ENCODE measurements at regions not wholly inside any gene's neighbourhood (a gene's known extent, or its start where the extent isn't known, plus 50 kb on each side); places are given as distances from the start of the nearest gene placed in this dataset.
"Not testable (repeated sequence)": the region's sequence is repeated elsewhere in the genome, so short reads cannot be mapped to it uniquely, and the experiment has no call there.

DNA sequence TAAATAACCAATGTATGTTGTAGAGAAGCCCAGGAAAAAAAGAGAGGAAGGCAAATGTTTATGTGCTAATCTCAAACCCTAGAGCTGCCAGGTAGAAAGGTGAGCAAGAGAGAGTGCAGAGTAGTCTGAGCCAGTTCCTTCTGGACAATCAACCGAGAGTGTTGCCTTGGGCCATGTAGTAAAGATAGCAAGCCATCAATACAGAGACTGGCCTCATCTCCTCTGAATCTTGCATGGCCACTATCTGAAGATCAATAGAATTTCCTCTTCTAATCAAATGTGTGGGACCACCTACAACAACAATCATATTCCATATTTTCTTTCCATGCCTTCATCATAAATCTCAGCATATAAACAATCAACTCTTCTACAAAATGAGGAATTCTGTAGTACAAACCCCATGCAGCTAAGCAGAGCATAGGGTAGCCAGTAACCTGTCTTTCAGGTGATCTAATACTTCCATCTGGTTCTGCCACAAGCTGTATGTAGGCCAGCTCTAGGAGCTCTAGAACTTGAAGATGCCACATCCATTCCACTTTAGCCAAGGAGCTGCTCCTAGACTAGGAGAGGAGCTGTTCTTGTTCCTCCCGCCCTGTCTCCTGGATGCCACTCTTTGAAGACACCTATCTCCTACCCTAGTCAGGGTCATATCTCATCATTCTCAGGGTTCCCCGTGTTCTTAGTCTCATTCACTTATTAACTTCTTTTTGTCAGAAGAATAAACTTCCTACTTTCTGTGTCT lies 75.8 kb upstream of the SLC38A4 start:
- H3K4me3 ChIP-seq (replicated peaks; ENCODE audit: low read depth, low read length) = no peak overlapping the region
- TF ChIP-seq, protein P1, sequence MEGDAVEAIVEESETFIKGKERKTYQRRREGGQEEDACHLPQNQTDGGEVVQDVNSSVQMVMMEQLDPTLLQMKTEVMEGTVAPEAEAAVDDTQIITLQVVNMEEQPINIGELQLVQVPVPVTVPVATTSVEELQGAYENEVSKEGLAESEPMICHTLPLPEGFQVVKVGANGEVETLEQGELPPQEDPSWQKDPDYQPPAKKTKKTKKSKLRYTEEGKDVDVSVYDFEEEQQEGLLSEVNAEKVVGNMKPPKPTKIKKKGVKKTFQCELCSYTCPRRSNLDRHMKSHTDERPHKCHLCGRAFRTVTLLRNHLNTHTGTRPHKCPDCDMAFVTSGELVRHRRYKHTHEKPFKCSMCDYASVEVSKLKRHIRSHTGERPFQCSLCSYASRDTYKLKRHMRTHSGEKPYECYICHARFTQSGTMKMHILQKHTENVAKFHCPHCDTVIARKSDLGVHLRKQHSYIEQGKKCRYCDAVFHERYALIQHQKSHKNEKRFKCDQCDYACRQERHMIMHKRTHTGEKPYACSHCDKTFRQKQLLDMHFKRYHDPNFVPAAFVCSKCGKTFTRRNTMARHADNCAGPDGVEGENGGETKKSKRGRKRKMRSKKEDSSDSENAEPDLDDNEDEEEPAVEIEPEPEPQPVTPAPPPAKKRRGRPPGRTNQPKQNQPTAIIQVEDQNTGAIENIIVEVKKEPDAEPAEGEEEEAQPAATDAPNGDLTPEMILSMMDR (IDR thresholded peaks at IDR 0.05; ENCODE audit: low read depth, low read length, missing control alignments) = no peak
- no peak for DNase-seq (ENCODE audit: extremely low read depth, low read depth)

DNA sequence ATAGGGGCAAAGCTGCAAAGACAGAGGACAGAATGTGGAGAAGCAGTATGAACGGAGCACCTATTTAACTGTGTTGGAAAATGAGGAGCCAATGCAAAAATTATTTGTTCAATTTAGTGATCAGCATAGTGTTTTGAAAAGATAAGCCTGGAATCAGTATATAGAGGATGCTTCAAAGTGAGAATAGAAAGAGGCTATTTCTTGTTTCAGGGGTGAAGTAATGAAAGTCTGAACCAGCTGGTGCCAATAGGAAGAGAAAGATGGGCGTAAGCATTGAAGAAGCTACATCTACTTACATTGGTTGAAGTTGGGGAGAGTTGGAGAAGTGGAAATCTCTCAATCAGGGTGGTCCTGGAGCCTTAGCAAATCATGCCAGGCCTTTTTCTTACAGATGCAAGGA lies 77.3 kb upstream of the SLC38A4 start:
- no peak for DNase-seq (ENCODE audit: extremely low read depth, low read depth)
- TF ChIP-seq, protein P1 (IDR thresholded peaks at IDR 0.05; ENCODE audit: low read depth, low read length, missing control alignments) = no peak
- H3K4me3 ChIP-seq (replicated peaks; ENCODE audit: low read depth, low read length) = no peak overlapping the region

DNA sequence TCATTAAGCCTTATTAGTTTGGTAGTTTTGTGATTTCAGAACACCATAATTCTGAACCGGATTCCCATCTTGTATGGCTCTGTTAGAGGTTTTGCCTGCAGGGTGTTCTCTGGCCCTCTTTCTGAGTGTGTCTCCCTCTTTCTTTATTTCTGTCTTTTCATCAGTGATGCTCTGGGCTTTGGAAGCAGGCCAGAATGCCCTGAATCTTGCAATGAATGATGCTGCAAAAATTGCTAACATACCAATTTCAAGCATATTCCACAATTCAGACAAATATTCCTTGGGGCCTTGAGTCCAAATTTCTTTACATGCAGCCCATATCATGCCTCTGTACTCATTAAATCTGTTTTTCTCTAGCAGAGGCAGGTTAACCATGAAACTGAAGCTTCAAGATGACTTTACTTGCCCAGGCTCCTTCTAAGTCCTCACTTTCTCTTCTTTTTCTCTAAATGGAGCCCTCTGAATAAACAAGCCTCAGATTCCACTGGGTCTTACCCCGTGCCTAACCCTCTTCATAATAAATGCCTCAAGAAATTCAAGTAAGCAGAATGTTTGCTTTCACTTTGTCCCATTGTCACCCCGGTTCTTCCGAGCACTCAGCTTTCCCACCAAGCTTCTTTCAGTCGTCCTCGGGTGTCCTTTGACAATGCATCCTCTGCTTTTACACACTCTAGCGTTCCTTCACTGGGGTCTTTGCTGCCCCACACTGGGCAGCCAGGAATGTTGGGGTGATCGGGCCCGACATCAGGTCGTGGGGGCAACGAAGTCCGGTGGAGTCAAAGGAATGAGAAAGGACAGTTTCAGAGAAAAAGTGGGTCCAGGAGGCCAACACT lies 78.8 kb upstream of the SLC38A4 start:
- DNase-seq (ENCODE audit: extremely low read depth, low read depth) = no peak
- TF ChIP-seq, protein P1 (IDR thresholded peaks at IDR 0.05; ENCODE audit: low read depth, low read length, missing control alignments) = no peak
- no peak overlapping the region for H3K4me3 ChIP-seq (replicated peaks; ENCODE audit: low read depth, low read length)

DNA sequence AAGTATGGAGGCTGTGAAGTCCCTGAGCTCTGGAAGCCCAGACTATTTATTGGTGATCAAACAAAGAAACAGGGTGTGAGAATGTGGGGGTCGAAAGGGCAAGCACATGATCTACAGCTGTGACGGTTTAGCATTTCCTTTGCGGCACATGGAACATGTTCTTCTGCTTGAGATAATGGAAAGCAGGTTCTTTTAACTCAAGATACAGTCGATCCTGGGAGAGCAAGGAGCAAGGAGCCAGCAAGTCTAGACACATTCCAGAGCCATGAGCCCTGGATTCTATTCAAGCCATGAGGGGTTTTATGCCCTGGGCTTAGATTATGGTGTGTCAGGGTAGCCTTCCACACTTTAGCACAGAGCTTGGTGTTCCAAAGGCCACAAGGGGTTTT lies 79.4 kb upstream of the SLC38A4 start:
- not testable (repeated sequence) for H3K4me3 ChIP-seq (replicated peaks; ENCODE audit: low read depth, low read length)
- peak; percentile 90 for DNase-seq (ENCODE audit: extremely low read depth, low read depth)

DNA sequence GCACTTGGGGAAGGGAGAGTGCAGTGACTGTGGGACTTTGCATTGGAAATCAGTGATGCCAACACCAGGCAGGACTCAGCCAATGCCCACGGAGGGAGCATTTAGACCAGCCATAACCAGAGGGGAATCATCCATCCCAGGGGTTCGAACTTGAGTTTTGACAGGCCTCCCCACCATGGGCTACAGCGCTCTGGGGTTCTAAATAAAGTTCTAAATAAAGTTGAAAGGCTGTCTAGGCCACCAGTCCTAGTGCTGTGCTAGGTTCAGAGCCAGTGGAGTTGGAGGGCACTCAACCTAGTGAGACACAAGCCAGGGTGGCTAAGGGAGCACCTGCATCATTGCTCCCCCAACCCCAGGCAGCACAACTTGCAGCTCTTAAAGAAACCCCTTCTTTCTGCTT lies 82.0 kb upstream of the SLC38A4 start:
- TF ChIP-seq, protein P1 (IDR thresholded peaks at IDR 0.05; ENCODE audit: low read depth, low read length, missing control alignments) = no peak
- H3K4me3 ChIP-seq (replicated peaks; ENCODE audit: low read depth, low read length) = no peak overlapping the region
- DNase-seq (ENCODE audit: extremely low read depth, low read depth) = no peak

DNA sequence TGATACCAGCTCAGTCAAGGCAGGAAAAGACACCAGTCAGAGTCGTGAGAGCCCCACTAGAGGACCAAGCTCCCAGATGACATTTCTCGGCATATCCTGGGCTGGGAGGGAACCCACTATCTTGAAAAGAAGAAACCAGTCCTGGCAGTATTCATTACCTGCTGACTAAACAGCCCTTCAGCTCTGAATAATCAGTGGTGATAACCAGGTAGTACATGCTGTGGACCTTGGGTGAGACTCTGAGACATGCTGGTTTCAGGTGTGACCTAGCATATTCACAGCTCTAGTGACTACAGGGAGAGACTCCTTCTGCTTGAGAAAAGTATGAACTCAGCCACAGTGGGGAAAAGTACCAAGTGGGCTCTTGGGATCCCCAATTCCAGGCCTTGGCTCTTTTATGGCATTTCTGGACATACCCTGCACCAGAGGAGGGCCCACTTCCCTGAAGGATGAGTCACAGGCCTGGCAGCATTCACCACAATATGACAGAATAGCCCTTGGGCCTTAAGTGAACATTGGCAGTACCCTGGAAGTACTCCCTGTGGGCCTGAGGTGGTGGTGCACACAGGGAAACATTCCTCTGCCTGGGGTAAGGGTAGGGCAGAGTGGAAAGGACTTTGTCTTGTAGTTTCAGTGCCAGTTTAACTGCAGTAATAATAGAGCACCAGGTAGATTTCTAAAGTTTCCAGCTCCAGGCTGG lies 82.6 kb upstream of the SLC38A4 start:
- TF ChIP-seq, protein P1 (IDR thresholded peaks at IDR 0.05; ENCODE audit: low read depth, low read length, missing control alignments) = no peak
- DNase-seq (ENCODE audit: extremely low read depth, low read depth) = no peak
- no peak overlapping the region for H3K4me3 ChIP-seq (replicated peaks; ENCODE audit: low read depth, low read length)
